ENCODE measurements at regions not wholly inside any gene's neighbourhood (a gene's known extent, or its start where the extent isn't known, plus 50 kb on each side); places are given as distances from the start of the nearest gene placed in this dataset.

- DNase-seq: peak; percentile 69
Measured at GRCh38 chr10:25113191-25114035, 61.4 kb upstream of the GPR158 start.

- DNase-seq: no peak
Measured at GRCh38 chr10:25114036-25114411, 60.8 kb upstream of the GPR158 start.

DNA sequence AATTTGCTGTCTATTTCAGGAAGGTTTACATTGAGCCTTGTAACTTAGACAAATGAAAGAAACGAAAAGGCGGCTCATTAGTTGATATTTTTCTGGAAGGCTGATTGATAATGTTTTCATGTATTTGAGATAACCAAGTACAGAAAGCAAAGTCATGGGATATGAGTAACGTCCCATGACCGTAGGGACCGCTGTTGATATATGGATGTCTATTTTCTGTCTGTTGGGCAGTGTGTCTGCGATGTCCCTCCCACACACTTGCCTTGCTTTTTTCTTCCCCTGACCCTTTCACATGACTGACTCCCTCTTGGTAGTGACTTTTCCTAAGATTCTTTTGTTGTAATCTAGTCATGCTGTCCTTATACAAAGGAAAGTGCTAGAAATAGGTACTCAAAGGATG is 57.0 kb upstream of the GPR158 start:
- DNase-seq: no peak

- no peak for DNase-seq
Measured at GRCh38 chr10:25120188-25120587, 54.6 kb upstream of the GPR158 start.

All from muscle of arm (tissue), 1 donor.